ENCODE measurements at regions not wholly inside any gene's neighbourhood (a gene's known extent, or its start where the extent isn't known, plus 50 kb on each side); places are given as distances from the start of the nearest gene placed in this dataset.

- DNase-seq (ENCODE audit: extremely low spot score), result no peak
- ChIA-PET POLR2A (no interaction called here), CTCF (interaction anchor here (3.5 kb wide), 1 partner anchor 9 kb away, joined by 17 read pairs; no protein-coding TSS in a partner anchor)
- TF ChIP-seq CTCF (IDR thresholded peaks at IDR 0.05; ENCODE audit: control extremely low read depth, extremely low read depth, low read depth, missing control alignments), result no peak
Observed at GRCh38 chr4:124253080-124253479, 459.5 kb downstream of the ANKRD50 start.

DNA sequence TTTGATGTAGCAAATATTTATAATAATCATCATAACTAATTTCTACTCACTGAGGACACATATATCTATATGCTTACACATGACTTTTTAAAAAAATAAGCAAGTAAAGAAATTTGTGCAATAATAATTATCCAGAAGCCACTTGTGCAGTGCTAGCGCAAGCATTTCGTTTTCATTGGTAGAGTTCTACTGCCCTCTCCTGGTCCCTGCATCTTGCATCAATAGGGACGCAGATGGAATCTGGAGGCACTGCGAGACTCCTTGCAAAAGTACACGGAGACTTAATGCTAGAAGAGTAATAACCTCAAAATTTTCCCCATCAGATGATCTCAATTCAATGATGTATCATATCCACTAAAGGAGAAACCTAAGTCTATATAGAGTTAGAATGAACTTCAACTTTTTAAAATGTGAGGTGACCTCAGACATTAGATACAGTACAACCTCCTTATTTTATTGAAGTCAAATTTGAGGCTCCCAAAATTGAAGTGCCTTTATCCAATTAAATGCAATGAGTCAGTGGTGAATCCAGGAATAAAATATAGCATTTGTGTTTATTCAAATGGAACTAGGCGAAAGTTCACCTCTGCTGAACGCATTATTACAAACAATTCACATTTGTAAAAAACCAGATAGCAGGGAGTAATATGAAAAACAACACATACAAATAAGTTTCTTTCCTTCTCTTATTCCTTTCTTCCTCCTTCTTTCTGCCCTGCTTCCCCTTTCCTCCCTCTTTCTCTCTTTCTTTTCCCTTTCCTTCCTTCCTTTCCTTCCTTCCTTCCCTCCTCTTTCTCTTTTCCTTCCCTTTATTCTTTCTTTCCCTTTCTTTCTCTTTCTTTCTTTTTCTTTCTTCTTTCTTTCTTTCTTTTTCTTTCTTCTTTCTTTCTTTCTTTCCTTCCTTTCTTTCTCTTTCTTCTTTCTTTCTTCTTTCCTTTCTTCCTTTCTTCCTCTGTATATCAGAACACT is 450.0 kb downstream of the ANKRD50 start:
- ChIA-PET CTCF (interaction anchor here (0.6 to 1.5 kb wide), 8 partner anchors 10 to 1161 kb away, joined by 3 to 13 read pairs (median 3); no protein-coding TSS in a partner anchor), POLR2A (no interaction called here)
- peak; percentile 25 for DNase-seq (ENCODE audit: extremely low spot score)
- peak; percentile 83 for TF ChIP-seq CTCF (IDR thresholded peaks at IDR 0.05; ENCODE audit: control extremely low read depth, extremely low read depth, low read depth, missing control alignments)

DNA sequence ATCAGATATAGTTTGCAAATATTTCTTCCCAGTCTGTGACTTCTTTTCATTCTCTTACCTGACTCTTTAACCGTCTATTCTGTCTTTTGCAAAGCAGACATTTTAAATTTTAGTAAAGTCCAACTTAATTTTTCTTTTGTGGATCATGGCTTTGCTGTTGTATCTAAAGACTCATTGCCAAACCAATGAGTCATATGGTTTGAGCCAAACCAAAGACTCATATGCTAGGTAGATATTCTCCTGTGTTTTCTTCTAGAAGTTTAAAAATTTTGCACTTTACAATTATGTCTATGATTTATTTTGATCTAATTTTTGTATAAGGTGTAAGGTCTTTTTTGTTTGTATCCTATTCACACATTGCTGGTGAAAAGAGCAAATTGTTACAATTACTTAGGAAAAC is 446.8 kb downstream of the ANKRD50 start:
- CTCF ChIA-PET, result interaction anchor here (1.1 to 2.4 kb wide), 3 partner anchors 10 to 493 kb away, joined by 3 to 7 read pairs (median 4); no protein-coding TSS in a partner anchor
- POLR2A ChIA-PET, result no interaction called here
- DNase-seq (ENCODE audit: extremely low spot score), result no peak
- TF ChIP-seq CTCF (IDR thresholded peaks at IDR 0.05; ENCODE audit: control extremely low read depth, extremely low read depth, low read depth, missing control alignments), result no peak

DNA sequence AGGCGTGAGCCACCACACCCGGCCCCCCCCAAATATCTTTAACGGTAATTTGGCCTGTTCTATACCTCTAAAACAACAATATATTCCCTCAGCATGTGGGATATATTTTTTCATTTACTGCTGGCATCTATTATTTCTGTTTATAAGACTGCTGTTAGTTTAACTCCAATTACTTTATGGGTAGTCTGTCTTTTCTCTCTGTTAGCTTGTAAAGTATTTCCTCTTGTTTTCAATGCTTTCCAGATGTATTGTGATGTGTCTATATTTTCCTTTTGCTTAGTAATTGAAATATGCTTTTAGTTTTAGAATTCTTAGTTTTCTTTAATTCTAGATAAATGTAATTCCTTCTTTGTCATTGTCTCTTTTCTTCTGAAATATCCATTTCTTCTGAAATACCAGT is 445.8 kb downstream of the ANKRD50 start:
- no peak for DNase-seq (ENCODE audit: extremely low spot score)
- ChIA-PET CTCF (no interaction called here), POLR2A (no interaction called here)
- no peak for TF ChIP-seq CTCF (IDR thresholded peaks at IDR 0.05; ENCODE audit: control extremely low read depth, extremely low read depth, low read depth, missing control alignments)

- no peak for DNase-seq (ENCODE audit: extremely low spot score)
- no peak for TF ChIP-seq CTCF (IDR thresholded peaks at IDR 0.05; ENCODE audit: control extremely low read depth, extremely low read depth, low read depth, missing control alignments)
- ChIA-PET POLR2A (no interaction called here), CTCF (no interaction called here)
Observed at GRCh38 chr4:124276461-124276860, 436.1 kb downstream of the ANKRD50 start.

GRCh38 chr4:124277691-124278090 is 434.8 kb downstream of the ANKRD50 start:
- no peak for DNase-seq (ENCODE audit: extremely low spot score)
- TF ChIP-seq CTCF (IDR thresholded peaks at IDR 0.05; ENCODE audit: control extremely low read depth, extremely low read depth, low read depth, missing control alignments), result no peak
- ChIA-PET CTCF (no interaction called here), POLR2A (no interaction called here)
